ENCODE measurements at regions not wholly inside any gene's neighbourhood (a gene's known extent, or its start where the extent isn't known, plus 50 kb on each side); places are given as distances from the start of the nearest gene placed in this dataset.

GRCh38 chr12:17411662-17412061 is 678.3 kb downstream of the RERGL start:
- TF ChIP-seq MXI1 (conservative IDR thresholded peaks at IDR 0.05; ENCODE audit: poor library complexity, severe bottlenecking) (no peak), SMC3 (conservative IDR thresholded peaks at IDR 0.05; ENCODE audit: poor library complexity) (no peak), REST (IDR thresholded peaks at IDR 0.05; ENCODE audit: borderline replicate concordance) (no peak), CTCF (IDR thresholded peaks at IDR 0.05; ENCODE audit: poor library complexity, severe bottlenecking) (no peak), EZH2 (IDR thresholded peaks at IDR 0.05; ENCODE audit: borderline replicate concordance, insufficient read depth, low read length, poor library complexity, severe bottlenecking) (no peak), EP300 (conservative IDR thresholded peaks at IDR 0.05; ENCODE audit: poor library complexity, severe bottlenecking) (no peak), POLR2AphosphoS5 (IDR thresholded peaks at IDR 0.05) (no peak), RAD21 (conservative IDR thresholded peaks at IDR 0.05) (no peak), TAF1 (IDR thresholded peaks at IDR 0.05; ENCODE audit: low read depth) (no peak)
- no peaks in the 10 kb centered on the region for H3K9me2 ChIP-seq (ENCODE audit: insufficient read depth, low read length)
- H3F3A ChIP-seq (ENCODE audit: insufficient read depth, low read length, poor library complexity, severe bottlenecking): no peaks in the 10 kb centered on the region
- H3K4me3 ChIP-seq (ENCODE audit: low read length): no peak overlapping the region
- no peaks in the 10 kb centered on the region for H4K20me1 ChIP-seq (ENCODE audit: insufficient read depth)
- H3K4me2 ChIP-seq (ENCODE audit: low read length): no peak overlapping the region
- H3K27me3 ChIP-seq (ENCODE audit: insufficient read depth, low read depth, low read length): no peaks in the 10 kb centered on the region
- H3K27ac ChIP-seq (ENCODE audit: low read length): no peak overlapping the region
- H3K36me3 ChIP-seq (ENCODE audit: insufficient read depth, low read length): no peaks in the 10 kb centered on the region
- no peaks in the 10 kb centered on the region for H3K9me3 ChIP-seq (ENCODE audit: low read length)
- no peak overlapping the region for H3K9ac ChIP-seq (ENCODE audit: low read length)
- H3K79me2 ChIP-seq (replicated peaks; ENCODE audit: insufficient read depth, low read length): no peaks in the 10 kb centered on the region
- H2AFZ ChIP-seq (ENCODE audit: low read depth, low read length): no peak overlapping the region

DNA sequence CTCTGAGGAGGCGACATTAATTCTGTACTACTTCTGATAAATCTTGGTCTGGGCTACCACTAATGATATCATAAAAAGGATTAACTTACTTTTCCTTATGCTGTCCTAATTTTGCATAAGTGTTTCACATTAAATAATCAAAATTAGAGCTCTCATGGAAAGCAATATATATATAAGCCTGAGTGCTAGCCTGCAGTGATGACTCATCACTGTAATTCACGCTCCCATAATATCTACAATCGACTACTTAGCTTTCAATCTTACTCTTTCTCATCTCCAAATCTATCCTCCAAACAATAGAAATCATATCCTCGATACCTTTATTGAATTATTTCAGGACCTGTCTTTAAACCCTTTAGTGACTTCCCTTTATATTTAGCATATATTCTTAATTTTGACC is 701.3 kb downstream of the RERGL start:
- TF ChIP-seq RAD21 (conservative IDR thresholded peaks at IDR 0.05) (no peak), POLR2AphosphoS5 (IDR thresholded peaks at IDR 0.05) (no peak), CTCF (IDR thresholded peaks at IDR 0.05; ENCODE audit: poor library complexity, severe bottlenecking) (no peak), EP300 (conservative IDR thresholded peaks at IDR 0.05; ENCODE audit: poor library complexity, severe bottlenecking) (no peak), MXI1 (conservative IDR thresholded peaks at IDR 0.05; ENCODE audit: poor library complexity, severe bottlenecking) (no peak), SMC3 (conservative IDR thresholded peaks at IDR 0.05; ENCODE audit: poor library complexity) (no peak), TAF1 (IDR thresholded peaks at IDR 0.05; ENCODE audit: low read depth) (no peak), EZH2 (IDR thresholded peaks at IDR 0.05; ENCODE audit: borderline replicate concordance, insufficient read depth, low read length, poor library complexity, severe bottlenecking) (no peak), REST (IDR thresholded peaks at IDR 0.05; ENCODE audit: borderline replicate concordance) (no peak)
- no peak overlapping the region for H3K4me3 ChIP-seq (ENCODE audit: low read length)

More for the DNA sequence above, 701.3 kb downstream of the RERGL start:
- Histone ChIP-seq H4K20me1 (ENCODE audit: insufficient read depth) (no peaks in the 10 kb centered on the region), H3K9me2 (ENCODE audit: insufficient read depth, low read length) (no peaks in the 10 kb centered on the region), H3K27ac (ENCODE audit: low read length) (no peak overlapping the region), H2AFZ (ENCODE audit: low read depth, low read length) (no peak overlapping the region), H3K36me3 (ENCODE audit: insufficient read depth, low read length) (no peaks in the 10 kb centered on the region), H3K79me2 (replicated peaks; ENCODE audit: insufficient read depth, low read length) (no peaks in the 10 kb centered on the region), H3F3A (ENCODE audit: insufficient read depth, low read length, poor library complexity, severe bottlenecking) (no peaks in the 10 kb centered on the region), H3K9me3 (ENCODE audit: low read length) (no peaks in the 10 kb centered on the region), H3K4me2 (ENCODE audit: low read length) (no peak overlapping the region), H3K9ac (ENCODE audit: low read length) (no peak overlapping the region), H3K27me3 (ENCODE audit: insufficient read depth, low read depth, low read length) (no peaks in the 10 kb centered on the region)

Data from neural cell (in vitro differentiated cells).